Kidney (tissue), 13 donors: ENCODE measurements at regions not wholly inside any gene's neighbourhood (a gene's known extent, or its start where the extent isn't known, plus 50 kb on each side); places are given as distances from the start of the nearest gene placed in this dataset.
"Not testable (repeated sequence)": the region's sequence is repeated elsewhere in the genome, so short reads cannot be mapped to it uniquely, and the experiment has no call there.

ENCODE experiments used
- DNase-seq, 5 donors: peaks; one replicate each; pipeline ENCODE4 v3.0.0-alpha.2; 2013 to 2020
- FAIRE-seq: peaks from 2 replicates; lab custom pipeline; 2012; peaks lifted over from hg19 to GRCh38; lab: Jason Lieb, UNC
- H3K27ac ChIP-seq, 2 donors: one replicate each; pipeline ENCODE4 v1.7.0; 2013; ENCODE audit warnings: low read depth in 2 of 2, low read length in 2 of 2, inconsistent platforms in 1 of 2
- H3K27me3 ChIP-seq: one replicate; pipeline ENCODE4 v1.7.1; 2013; ENCODE audit warnings: low read length, inconsistent platforms; ENCODE audit not compliant: control insufficient read depth, insufficient read depth
- H3K36me3 ChIP-seq, 3 donors: one replicate each; pipeline versions ENCODE4 v1.7.0 to v1.7.1; 2013; ENCODE audit warnings: low read length in 3 of 3, control low read depth in 1 of 3, inconsistent platforms in 1 of 3; ENCODE audit not compliant: insufficient read depth in 3 of 3, control insufficient read depth in 2 of 3
- H3K4me1 ChIP-seq, 3 donors: one replicate each; pipeline versions ENCODE4 v1.7.0 to v1.7.1; 2013; ENCODE audit warnings: low read length in 3 of 3, inconsistent platforms in 1 of 3, low read depth in 1 of 3; ENCODE audit not compliant: control insufficient read depth in 2 of 3, insufficient read depth in 2 of 3
- H3K4me3 ChIP-seq, 3 donors: one replicate each; pipeline versions ENCODE4 v1.7.0 to v1.8.1; 2013; ENCODE audit warnings: low read length in 3 of 3, control low read depth in 1 of 3, inconsistent platforms in 1 of 3
- H3K9ac ChIP-seq, 3 donors: one replicate each; pipeline versions ENCODE4 v1.7.0 to v1.7.1; 2013; ENCODE audit warnings: low read length in 3 of 3, control low read depth in 1 of 3, inconsistent platforms in 1 of 3
- H3K9me3 ChIP-seq, 3 donors: one replicate each; pipeline versions ENCODE4 v1.7.0 to v1.7.1; 2013; ENCODE audit warnings: low read length in 3 of 3, control low read depth in 1 of 3, inconsistent platforms in 1 of 3; ENCODE audit not compliant: control insufficient read depth in 2 of 3, insufficient read depth in 1 of 3
- intact Hi-C: fragments of 100-400 bp; cut with DNase I; formaldehyde crosslinking; loops from one replicate; pipeline ENCODE4 v1.11.1; 2022
- TF ChIP-seq, protein P1 (sequence below): IDR thresholded peaks from 3 replicates; pipeline ENCODE4 v1.5.1; 2012; ENCODE audit warnings: mild to moderate bottlenecking, moderate library complexity, borderline replicate concordance; ENCODE audit not compliant: insufficient read depth; ENCODE audit errors: extremely low read depth
- donor health status: control.
- donor health status: control.
- donor health status: control.
- donor health status: control.
- donor health status: control.
- donor health status: DM: yes; HTN: yes; CAD: no.
- donor health status: Normal renal cell carcinoma (clear cell type).

DNA sequence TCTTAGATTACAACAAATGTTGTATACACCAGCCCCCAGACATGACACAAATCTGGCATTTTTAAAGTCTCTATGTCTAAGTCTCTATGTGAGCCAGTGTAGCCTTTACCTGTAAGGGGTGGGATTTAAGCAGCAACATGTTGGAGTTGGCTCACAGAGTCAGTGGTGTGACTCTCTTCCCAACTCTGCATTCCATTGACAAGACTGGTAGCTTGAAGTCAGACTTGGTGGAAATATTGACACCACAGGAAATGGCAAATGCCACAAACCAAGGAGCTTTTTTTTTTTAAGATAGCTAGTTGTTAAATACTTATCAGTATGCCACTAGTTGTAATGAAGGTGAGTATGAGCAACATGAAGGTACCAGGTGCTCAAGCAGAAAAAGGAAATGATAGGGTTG is 103.1 kb upstream of the SMLR1 start:
- no peak overlapping the region for H3K9ac ChIP-seq
- H3K4me3 ChIP-seq, result no peak overlapping the region
- TF ChIP-seq, protein P1, sequence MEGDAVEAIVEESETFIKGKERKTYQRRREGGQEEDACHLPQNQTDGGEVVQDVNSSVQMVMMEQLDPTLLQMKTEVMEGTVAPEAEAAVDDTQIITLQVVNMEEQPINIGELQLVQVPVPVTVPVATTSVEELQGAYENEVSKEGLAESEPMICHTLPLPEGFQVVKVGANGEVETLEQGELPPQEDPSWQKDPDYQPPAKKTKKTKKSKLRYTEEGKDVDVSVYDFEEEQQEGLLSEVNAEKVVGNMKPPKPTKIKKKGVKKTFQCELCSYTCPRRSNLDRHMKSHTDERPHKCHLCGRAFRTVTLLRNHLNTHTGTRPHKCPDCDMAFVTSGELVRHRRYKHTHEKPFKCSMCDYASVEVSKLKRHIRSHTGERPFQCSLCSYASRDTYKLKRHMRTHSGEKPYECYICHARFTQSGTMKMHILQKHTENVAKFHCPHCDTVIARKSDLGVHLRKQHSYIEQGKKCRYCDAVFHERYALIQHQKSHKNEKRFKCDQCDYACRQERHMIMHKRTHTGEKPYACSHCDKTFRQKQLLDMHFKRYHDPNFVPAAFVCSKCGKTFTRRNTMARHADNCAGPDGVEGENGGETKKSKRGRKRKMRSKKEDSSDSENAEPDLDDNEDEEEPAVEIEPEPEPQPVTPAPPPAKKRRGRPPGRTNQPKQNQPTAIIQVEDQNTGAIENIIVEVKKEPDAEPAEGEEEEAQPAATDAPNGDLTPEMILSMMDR, result no peak
- intact Hi-C loops, result no loop called here
- no peaks in the 10 kb centered on the region for H3K9me3 ChIP-seq
- FAIRE-seq (no peak), DNase-seq (no peak)
- no peaks in the 10 kb centered on the region for H3K27me3 ChIP-seq
- no peaks in the 10 kb centered on the region for H3K36me3 ChIP-seq
- no peak overlapping the region for H3K27ac ChIP-seq
- no peaks in the 10 kb centered on the region for H3K4me1 ChIP-seq

DNA sequence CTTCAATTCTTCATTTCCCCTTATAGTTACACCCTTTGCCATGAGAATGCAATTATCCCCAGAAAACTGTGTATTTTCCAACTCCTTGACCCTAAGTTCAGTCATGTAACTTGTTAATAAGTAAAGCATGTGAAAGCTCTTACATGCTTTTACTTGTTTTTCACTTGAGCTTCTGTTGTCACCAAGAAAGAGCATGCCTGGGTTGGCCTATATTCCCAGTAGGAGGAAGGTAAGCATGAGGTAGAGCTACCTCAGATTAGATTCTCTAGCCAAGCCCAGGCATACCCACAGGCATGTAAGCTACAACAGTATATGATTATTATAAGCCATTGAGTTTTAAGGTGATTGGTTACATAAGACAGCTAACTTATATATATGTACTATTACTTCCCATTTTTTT is 101.7 kb upstream of the SMLR1 start:
- H3K9me3 ChIP-seq, result no peaks in the 10 kb centered on the region
- no peak overlapping the region for H3K27ac ChIP-seq
- TF ChIP-seq, protein P1, result no peak
- FAIRE-seq, result no peak
- H3K27me3 ChIP-seq, result no peaks in the 10 kb centered on the region
- H3K4me3 ChIP-seq, result no peak overlapping the region
- H3K36me3 ChIP-seq, result no peaks in the 10 kb centered on the region
- intact Hi-C loops, result no loop called here
- H3K4me1 ChIP-seq, result no peaks in the 10 kb centered on the region
- no peak overlapping the region for H3K9ac ChIP-seq
- DNase-seq, result no peak

DNA sequence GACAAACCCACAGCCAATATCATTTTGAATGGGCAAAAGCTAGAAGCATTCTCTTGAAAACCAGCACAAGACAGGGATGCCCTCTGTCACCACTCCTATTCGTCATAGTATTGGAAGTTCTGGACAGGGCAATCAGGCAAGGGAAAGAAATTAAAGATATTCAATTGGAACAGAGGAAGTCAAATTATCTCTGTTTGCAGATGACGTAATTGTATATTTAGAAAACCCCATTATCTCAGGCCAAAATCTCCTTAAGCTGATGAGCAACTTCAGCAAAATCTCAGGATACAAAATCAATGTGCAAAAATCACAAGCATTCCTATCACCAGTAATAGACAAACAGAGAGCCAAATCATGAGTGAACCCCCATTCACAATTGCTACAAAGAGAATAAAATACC is 99.1 kb upstream of the SMLR1 start:
- DNase-seq, H3K36me3 ChIP-seq, FAIRE-seq, intact Hi-C loops, H3K4me3 ChIP-seq, H3K9me3 ChIP-seq, H3K27ac ChIP-seq, H3K4me1 ChIP-seq, H3K27me3 ChIP-seq, H3K9ac ChIP-seq: not testable (repeated sequence)

DNA sequence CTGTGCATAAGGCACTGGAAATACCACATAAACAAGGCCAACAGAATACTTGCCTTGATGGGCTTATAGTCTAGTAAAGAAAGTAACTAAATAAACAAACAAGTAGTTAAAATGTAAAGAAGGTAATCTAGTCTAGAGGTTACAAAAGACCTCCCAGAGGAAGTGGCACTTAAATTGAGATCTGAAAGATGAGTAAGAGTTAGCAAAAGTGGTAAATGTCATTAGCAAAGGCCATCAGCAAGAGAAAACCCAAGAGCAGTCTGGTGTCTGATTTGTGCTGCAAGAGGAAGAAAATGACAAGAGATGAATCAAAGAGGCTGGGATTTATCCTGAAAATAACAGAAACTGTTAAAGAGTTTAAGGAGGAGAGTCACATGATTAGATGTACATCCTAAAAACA is 96.6 kb upstream of the SMLR1 start:
- H3K27me3 ChIP-seq, result no peaks in the 10 kb centered on the region
- intact Hi-C loops, result no loop called here
- DNase-seq (no peak), FAIRE-seq (no peak)
- no peak overlapping the region for H3K27ac ChIP-seq
- H3K36me3 ChIP-seq, result no peaks in the 10 kb centered on the region
- no peak overlapping the region for H3K9ac ChIP-seq
- no peak overlapping the region for H3K4me3 ChIP-seq
- H3K4me1 ChIP-seq, result no peaks in the 10 kb centered on the region
- H3K9me3 ChIP-seq, result no peaks in the 10 kb centered on the region
- TF ChIP-seq, protein P1, result no peak
